HG02973 (cell line): ENCODE measurements at regions not wholly inside any gene's neighbourhood (a gene's known extent, or its start where the extent isn't known, plus 50 kb on each side); places are given as distances from the start of the nearest gene placed in this dataset.

ENCODE experiments used
- ATAC-seq: cut with Tn5 transposase; IDR thresholded peaks from one replicate; pipeline ENCODE4 v1.9.1; 2021; ENCODE audit warnings: moderate library complexity; ENCODE audit not compliant: unreplicated experiment

GRCh38 chr15:62599791-62600777, 435.0 kb upstream of the C2CD4B start:
- no peak for ATAC-seq

DNA sequence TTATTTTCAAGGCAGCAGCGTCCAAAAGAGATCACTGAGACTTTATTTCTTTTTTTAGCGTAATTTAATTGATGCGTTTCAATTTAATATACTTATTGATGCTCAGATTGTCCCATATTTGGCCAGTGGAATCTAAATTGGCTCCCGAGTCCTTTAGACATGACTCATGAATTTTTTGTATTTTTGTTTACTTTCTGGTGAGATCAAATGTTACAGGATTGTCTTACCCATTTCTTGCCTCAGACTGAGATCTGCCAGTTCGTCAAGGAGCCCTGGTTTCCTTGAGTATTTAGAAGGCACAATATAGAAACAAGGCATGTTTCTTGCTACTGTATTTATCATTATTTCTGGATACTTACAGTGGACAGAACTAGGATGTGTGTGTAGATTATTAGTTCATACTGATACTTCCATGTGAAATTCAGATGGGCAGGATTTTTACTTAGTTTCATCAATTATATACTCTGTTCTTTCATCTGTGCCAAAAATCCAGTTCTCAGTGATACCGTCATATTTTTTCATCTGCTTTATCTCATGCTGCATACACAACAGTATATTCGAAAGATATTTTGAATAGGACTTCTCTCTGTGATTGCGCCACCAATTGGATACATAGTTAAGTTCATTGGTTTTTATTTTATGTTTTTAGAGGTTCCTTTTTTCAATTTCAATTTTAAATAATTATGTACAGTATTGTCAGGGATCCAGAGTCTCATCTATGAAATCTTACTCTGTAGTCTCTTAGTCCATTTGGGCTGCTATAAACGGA, 436.9 kb upstream of the C2CD4B start:
- no peak for ATAC-seq

GRCh38 chr15:62603742-62604141, 438.7 kb upstream of the C2CD4B start:
- no peak for ATAC-seq

DNA sequence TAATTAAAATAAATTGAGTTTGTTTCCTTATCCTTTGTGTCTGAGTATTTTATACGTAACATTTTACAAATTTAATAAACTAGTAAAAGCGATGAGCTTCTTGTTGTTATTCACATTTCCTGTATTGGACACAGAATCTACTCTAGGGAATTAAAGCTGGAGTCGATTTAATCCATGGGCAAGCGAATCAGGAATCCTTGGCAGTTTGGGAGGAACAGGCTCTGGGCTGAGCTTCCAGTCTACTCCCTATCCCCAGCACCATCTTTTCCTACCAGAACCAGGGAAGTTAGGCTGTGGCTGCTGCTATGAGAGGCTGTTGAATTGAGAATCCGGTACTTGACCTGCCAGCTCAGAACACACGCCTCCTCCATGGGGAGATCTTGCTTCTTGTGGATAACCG, 437.3 kb upstream of the TPM1 start:
- ATAC-seq, result no peak

- ATAC-seq, result no peak
These were observed 436.0 kb upstream of the TPM1 start for GRCh38 chr15:62606376-62607113.

- ATAC-seq, result no peak
These were observed 435.5 kb upstream of the TPM1 start for GRCh38 chr15:62607114-62607462.

GRCh38 chr15:62607643-62608042, 434.9 kb upstream of the TPM1 start:
- no peak for ATAC-seq

GRCh38 chr15:62608369-62608768, 434.2 kb upstream of the TPM1 start:
- no peak for ATAC-seq

DNA sequence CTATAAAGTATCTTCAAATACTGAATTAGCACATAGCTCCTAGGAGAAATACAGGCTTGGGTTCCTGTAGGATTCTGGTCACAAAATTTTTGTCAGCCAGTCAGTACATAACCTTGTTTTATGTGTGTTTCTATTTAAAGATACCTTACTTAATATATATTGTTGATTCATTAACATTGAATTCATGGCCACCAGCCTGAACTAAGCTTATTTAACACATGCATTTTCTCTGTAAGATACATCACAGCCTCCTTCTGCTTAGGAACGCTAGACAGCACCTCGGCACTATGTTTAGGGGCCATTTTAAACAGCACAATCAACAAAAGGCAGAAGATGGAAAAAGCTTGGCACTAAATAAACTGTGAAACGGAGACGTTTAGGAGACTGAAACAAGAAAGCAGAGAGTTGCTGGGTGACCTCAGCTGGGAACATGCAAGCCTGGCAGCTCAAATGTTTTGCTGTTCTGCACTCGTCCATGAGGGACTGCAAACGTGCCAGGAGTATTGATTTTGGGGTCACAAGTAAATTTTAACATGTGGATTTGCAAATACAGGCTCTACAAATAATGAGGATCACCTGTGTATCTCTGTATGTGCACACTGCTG, 432.2 kb upstream of the TPM1 start:
- no peak for ATAC-seq

- no peak for ATAC-seq
These were observed 431.5 kb upstream of the TPM1 start for GRCh38 chr15:62611002-62611401.

DNA sequence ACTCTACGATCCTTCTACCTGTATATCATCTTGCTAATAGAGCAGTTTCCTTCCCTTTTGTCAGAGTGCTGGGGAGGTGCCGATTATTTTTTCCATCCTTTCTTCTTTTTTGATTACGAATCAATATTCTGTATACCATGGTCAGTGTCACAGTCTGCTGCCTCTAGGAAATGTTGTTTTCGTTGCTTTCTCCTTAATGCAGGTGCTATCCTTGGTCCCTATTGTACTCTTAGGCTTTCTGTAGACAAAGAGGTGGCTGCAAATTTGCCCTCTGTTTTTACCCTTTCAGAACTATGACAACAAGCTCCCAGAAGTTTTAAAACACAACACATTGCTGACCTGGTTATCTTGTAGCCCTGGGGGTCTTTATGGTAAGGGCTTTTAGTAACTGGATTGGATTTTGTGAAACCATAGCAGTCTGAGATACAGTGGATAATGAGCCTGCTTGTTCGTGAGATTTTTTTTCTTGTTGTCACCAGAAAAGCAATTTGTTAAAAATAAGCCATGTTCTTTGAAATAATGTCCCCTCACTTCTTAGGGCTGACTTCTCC, 430.3 kb upstream of the TPM1 start:
- ATAC-seq, result no peak

DNA sequence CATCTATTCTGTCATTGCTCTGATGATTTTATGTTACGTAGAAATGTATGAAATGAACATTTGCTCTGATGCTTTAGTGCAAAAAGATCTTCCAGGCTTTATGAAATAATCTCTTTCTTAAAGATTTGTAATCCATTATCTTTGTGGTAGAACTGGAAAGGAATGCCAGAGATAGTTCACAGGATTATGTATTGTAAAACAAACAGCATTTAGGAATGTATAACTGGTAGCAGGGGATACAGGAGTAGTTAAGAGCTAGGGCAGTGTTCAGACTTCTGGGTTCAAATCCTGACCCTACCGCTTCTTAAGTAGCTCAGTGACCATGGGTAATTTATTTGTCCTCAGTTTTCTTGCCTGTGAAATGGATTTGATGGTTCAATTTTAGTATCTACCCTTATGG, 429.8 kb upstream of the TPM1 start:
- ATAC-seq, result no peak

GRCh38 chr15:62616746-62617145, 425.8 kb upstream of the TPM1 start:
- ATAC-seq, result no peak

- ATAC-seq, result no peak
These were observed 424.8 kb upstream of the TPM1 start for GRCh38 chr15:62617741-62618140.

DNA sequence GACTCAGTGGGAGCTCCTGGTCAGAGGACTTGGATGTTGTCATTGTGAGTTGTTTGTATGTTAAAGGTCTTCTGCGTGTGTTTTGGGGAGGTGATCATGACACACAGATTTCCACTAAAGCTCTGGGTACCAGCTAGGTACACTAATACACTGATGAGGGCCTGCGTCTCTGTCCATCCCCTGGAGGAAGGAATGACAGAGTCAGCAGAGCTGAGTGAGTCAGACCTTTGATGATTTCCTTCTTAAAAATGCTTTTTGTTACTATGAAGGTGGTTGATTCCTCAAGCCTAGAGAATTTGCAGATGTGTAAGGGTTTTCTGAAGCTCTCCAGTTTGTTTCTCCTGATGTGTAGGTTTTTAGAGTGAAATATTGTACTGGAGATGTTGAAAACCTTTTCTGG, 424.1 kb upstream of the TPM1 start:
- no peak for ATAC-seq

DNA sequence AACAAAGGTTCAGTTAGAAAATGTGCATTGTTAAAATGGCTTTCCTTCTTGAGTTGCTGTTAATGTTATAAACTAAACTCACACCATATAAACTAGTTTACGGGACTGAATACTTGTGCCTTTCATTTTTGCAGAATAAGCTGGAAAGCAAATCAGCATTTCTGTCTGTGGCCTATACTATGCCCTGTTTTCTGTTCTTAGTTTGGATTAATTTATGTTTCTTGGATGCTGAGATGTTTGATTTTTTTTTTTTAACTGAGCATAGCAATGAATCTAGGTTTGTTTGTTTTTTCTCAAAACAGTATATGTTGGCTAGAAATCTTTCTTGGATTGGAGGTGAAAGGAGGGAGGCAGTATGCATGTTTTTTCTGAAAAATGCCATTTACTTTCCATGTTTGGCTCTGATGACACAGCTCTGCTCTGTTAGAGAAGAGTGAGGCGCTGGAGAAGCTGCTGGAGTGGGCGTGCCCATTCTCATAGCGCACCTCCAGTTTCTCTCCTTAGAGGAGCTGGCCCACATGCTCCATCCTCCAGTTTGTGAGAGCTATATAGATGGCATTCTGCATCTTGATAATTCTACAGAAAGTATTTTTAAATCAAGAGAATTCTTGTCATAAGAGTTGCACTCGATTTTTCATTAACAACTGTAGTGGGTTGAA, 423.6 kb upstream of the TPM1 start:
- no peak for ATAC-seq

GRCh38 chr15:62619526-62619925, 423.0 kb upstream of the TPM1 start:
- ATAC-seq, result no peak

GRCh38 chr15:62622775-62623174, 419.8 kb upstream of the TPM1 start:
- no peak for ATAC-seq

GRCh38 chr15:62624547-62625378, 417.8 kb upstream of the TPM1 start:
- ATAC-seq, result no peak
